Heart left ventricle (tissue), 16 donors: ENCODE measurements at regions not wholly inside any gene's neighbourhood (a gene's known extent, or its start where the extent isn't known, plus 50 kb on each side); places are given as distances from the start of the nearest gene placed in this dataset.

Experiments
- ATAC-seq, 4 donors: fragments of 200-7000 bp; cut with Tn5 transposase; one replicate each; pipeline ENCODE4 v1.9.1; 2020 to 2022; ENCODE audit warnings: moderate library complexity in 4 of 4, mild to moderate bottlenecking in 3 of 4, moderate number of reproducible peaks in 1 of 4
- DNase-seq, 5 donors: peaks; one replicate each; pipeline ENCODE4 v3.0.0-alpha.2; 2020
- H3K27ac ChIP-seq, 12 donors: fragments of 200-600 bp; sonication (generic) in 4 of 12; one replicate each; pipeline versions ENCODE4 v1.5.0 to v1.8.0; 2016 to 2022; ENCODE audit warnings: mild to moderate bottlenecking in 2 of 12
- H3K27me3 ChIP-seq, 9 donors: fragments of 200-600 bp; sonication (generic) in 2 of 9; one replicate each; pipeline versions ENCODE4 v1.5.1 to v1.8.0; 2016 to 2022; ENCODE audit warnings: mild to moderate bottlenecking in 3 of 9
- H3K36me3 ChIP-seq, 9 donors: fragments of 200-600 bp; sonication (generic) in 2 of 9; one replicate each; pipeline versions ENCODE4 v1.5.0 to v1.8.0; 2018 to 2022; ENCODE audit warnings: mild to moderate bottlenecking in 2 of 9
- H3K4me1 ChIP-seq, 12 donors: fragments of 200-600 bp; sonication (generic) in 4 of 12; one replicate each; pipeline versions ENCODE4 v1.5.0 to v1.8.0; 2016 to 2022; ENCODE audit warnings: mild to moderate bottlenecking in 3 of 12
- H3K4me3 ChIP-seq, 12 donors: fragments of 200-600 bp; sonication (generic) in 4 of 12; one replicate each; pipeline versions ENCODE4 v1.5.0 to v1.8.0; 2017 to 2022; ENCODE audit warnings: mild to moderate bottlenecking in 9 of 12, moderate library complexity in 4 of 12
- H3K9me3 ChIP-seq, 12 donors: fragments of 200-600 bp; sonication (generic) in 4 of 12; one replicate each; pipeline versions ENCODE4 v1.5.0 to v1.8.0; 2016 to 2022; ENCODE audit warnings: mild to moderate bottlenecking in 1 of 12
- CTCF ChIP-seq, 12 donors: fragments of 200-600 bp; sonication (generic) in 4 of 12; IDR thresholded peaks; one replicate each; pipeline versions ENCODE4 v1.5.0 to v1.8.0; 2018 to 2022; ENCODE audit warnings: antibody characterized with exemption in 12 of 12, mild to moderate bottlenecking in 5 of 12
- POLR2A ChIP-seq, 2 donors: fragments of 450-650 bp; IDR thresholded peaks; one replicate each; pipeline ENCODE4 v1.6.1; 2017; ENCODE audit warnings: antibody characterized with exemption in 2 of 2, mild to moderate bottlenecking in 2 of 2, moderate library complexity in 2 of 2
- WGBS, 4 donors: extraction: QIAGEN DNeasy Blood & Tissue Kit in 2 of 4; methylation state at CpG; one replicate each; pipeline versions ENCODE4 v1.1.5 to v1.1.7; 2013 to 2018; 5-methylcytosine and 5-hydroxymethylcytosine counted together
- intact Hi-C, 10 donors: fragments of 100-400 bp; cut with DNase I; formaldehyde crosslinking; loops; one replicate each; pipeline versions ENCODE4 v1.11.1 to v1.14.2; 2022
- donor health status: ischemic (EF 13 %, LVEDD 7.1; RV severe dilation, severe dysfunction).
- donor health status: healthy with polysubstance abuse.
- donor health status: DM: no; HTN: yes; CAD: no.
- donor health status: DM: no; HTN: no; CAD: no.
- donor health status: ischemic (EF 25% LVEDD 6.9; RV normal size, moderate dysfunction).
- donor health status: ischemic (EF 25% LVEDD 5.7; RV mildly dilated, moderate dysfunction).
- donor health status: healthy.
- donor health status: DM: yes; HTN: yes; CAD: no.
- donor health status: ischemic (EF 35%, LVEDD 5.7; RV mildly dilated, moderate dysfunction).
- donor health status: nonischemic (EF 11% LVEDD 7.7; RV severe dilation, severe dysfunction).
- donor health status: DM: yes; HTN: yes; CAD: no.
- donor health status: PGD.
- donor health status: ischemic (EF 29% LVEDD 5.4; RV normal size, mild dysfunction).
- donor health status: nonischemic (EF 23%, LVEDD 6.1; RV moderate dilation, normal function).

GRCh38 chr22:27450448-27450847 is 351.1 kb downstream of the MN1 start:
- ATAC-seq = no peak
- Histone ChIP-seq H3K4me1 (peaks cover 0 to 4% (median 0%) of the 10 kb centered on the region in 12 donors), H3K27me3 (peaks cover 0 to 9% (median 0%) of the 10 kb centered on the region in 9 donors), H3K9me3 (peaks cover 0 to 12% (median 0%) of the 10 kb centered on the region in 12 donors), H3K27ac (no peak overlapping the region), H3K36me3 (no peaks in the 10 kb centered on the region), H3K4me3 (no peak overlapping the region)
- no peak for TF ChIP-seq CTCF (IDR thresholded peaks at IDR 0.05)
- no peak for TF ChIP-seq POLR2A (IDR thresholded peaks at IDR 0.05)
- intact Hi-C loops = no loop called here
- no peak for DNase-seq

- H3K27ac ChIP-seq = no peak overlapping the region
- no peak for TF ChIP-seq POLR2A (IDR thresholded peaks at IDR 0.05)
- no peak for TF ChIP-seq CTCF (IDR thresholded peaks at IDR 0.05)
- H3K36me3 ChIP-seq = no peaks in the 10 kb centered on the region
- intact Hi-C loops = no loop called here
- H3K9me3 ChIP-seq = peaks cover 0 to 12% (median 0%) of the 10 kb centered on the region in 12 donors
- no peaks in the 10 kb centered on the region for H3K4me1 ChIP-seq
- H3K27me3 ChIP-seq = peaks cover 0 to 13% (median 0%) of the 10 kb centered on the region in 9 donors
- ATAC-seq (no peak), DNase-seq (no peak)
- WGBS, 4 donors = 90 to 94% (median 91%) methylated on average over 4 of the region's 4 CpGs
- no peak overlapping the region for H3K4me3 ChIP-seq
These were observed 349.3 kb downstream of the MN1 start for GRCh38 chr22:27452245-27452644.

- Histone ChIP-seq H3K36me3 (no peaks in the 10 kb centered on the region), H3K9me3 (peaks cover 0 to 12% (median 0%) of the 10 kb centered on the region in 12 donors), H3K27ac (no peak overlapping the region), H3K4me3 (no peak overlapping the region), H3K4me1 (no peaks in the 10 kb centered on the region), H3K27me3 (peaks cover 0 to 18% (median 0%) of the 10 kb centered on the region in 9 donors)
- no peak for ATAC-seq
- no peak for DNase-seq
- TF ChIP-seq POLR2A (IDR thresholded peaks at IDR 0.05) (no peak), CTCF (IDR thresholded peaks at IDR 0.05) (no peak)
- 72 to 88% (median 85%) methylated on average over 4 of the region's 4 CpGs for WGBS, 4 donors
- intact Hi-C loops = no loop called here
These were observed 348.6 kb downstream of the MN1 start for GRCh38 chr22:27452922-27453321.

- Histone ChIP-seq H3K27ac (no peak overlapping the region), H3K27me3 (peaks cover 0 to 26% (median 0%) of the 10 kb centered on the region in 9 donors), H3K9me3 (peaks cover 0 to 12% (median 0%) of the 10 kb centered on the region in 12 donors), H3K4me3 (no peak overlapping the region), H3K36me3 (no peaks in the 10 kb centered on the region), H3K4me1 (no peaks in the 10 kb centered on the region)
- 53 to 66% (median 63%) methylated on average over 4 of the region's 4 CpGs for WGBS, 4 donors
- intact Hi-C loops = no loop called here
- ATAC-seq = no peak
- TF ChIP-seq POLR2A (IDR thresholded peaks at IDR 0.05) (no peak), CTCF (IDR thresholded peaks at IDR 0.05) (no peak)
- no peak for DNase-seq
These were observed 347.8 kb downstream of the MN1 start for GRCh38 chr22:27453725-27454124.
